GM12892 (cell line): ENCODE measurements at regions not wholly inside any gene's neighbourhood (a gene's known extent, or its start where the extent isn't known, plus 50 kb on each side); places are given as distances from the start of the nearest gene placed in this dataset.

Source experiments
- POLR2A ChIP-seq: IDR thresholded peaks from 2 replicates; pipeline ENCODE4 v1.6.1; 2011; ENCODE audit warnings: low read depth, low read length, control low read depth
- POLR2AphosphoS5 ChIP-seq: IDR thresholded peaks from 2 replicates; pipeline ENCODE4 v1.6.1; 2011; ENCODE audit warnings: low read depth, low read length, control low read depth
- TAF1 ChIP-seq: IDR thresholded peaks from 2 replicates; pipeline ENCODE4 v1.6.1; 2011; ENCODE audit warnings: low read depth, mild to moderate bottlenecking, control low read depth, low read length, borderline replicate concordance

- TF ChIP-seq TAF1 (no peak), POLR2AphosphoS5 (no peak), POLR2A (no peak)
Measured at GRCh38 chr7:23981314-23981713, 271.3 kb downstream of the STK31 start.
